T-helper 2 cell treated with Interferon-gamma antibody and Interleukin-4, amounts not matched to agents 5 μg/mL and 100 μg/mL, for 36 hours (primary cell): ENCODE measurements at regions not wholly inside any gene's neighbourhood (a gene's known extent, or its start where the extent isn't known, plus 50 kb on each side); places are given as distances from the start of the nearest gene placed in this dataset.
A peak's percentile ranks its signal among the peaks of the same experiment; 100 is the strongest.

Source experiments
- DNase-seq: peaks from one replicate; pipeline ENCODE4 v3.0.0; 2021; ENCODE audit warnings: low spot score
- H3K27ac Mint-ChIP-seq: one replicate; pipeline ENCODE4 v1.8.0; 2021; ENCODE audit warnings: mild to moderate bottlenecking, mixed read lengths
- H3K27me3 Mint-ChIP-seq: one replicate; pipeline ENCODE4 v1.8.0; 2021; ENCODE audit warnings: low read depth, mixed read lengths
- H3K36me3 Mint-ChIP-seq: one replicate; pipeline ENCODE4 v1.8.0; 2021; ENCODE audit warnings: low read depth, mixed read lengths
- H3K4me1 Mint-ChIP-seq: one replicate; pipeline ENCODE4 v1.8.0; 2021; ENCODE audit warnings: low read depth, mixed read lengths
- H3K4me3 Mint-ChIP-seq: one replicate; pipeline ENCODE4 v1.8.0; 2022; ENCODE audit warnings: mild to moderate bottlenecking, moderate library complexity, mixed read lengths
- H3K9me3 Mint-ChIP-seq: one replicate; pipeline ENCODE4 v1.8.0; 2021; ENCODE audit warnings: mixed read lengths

DNA sequence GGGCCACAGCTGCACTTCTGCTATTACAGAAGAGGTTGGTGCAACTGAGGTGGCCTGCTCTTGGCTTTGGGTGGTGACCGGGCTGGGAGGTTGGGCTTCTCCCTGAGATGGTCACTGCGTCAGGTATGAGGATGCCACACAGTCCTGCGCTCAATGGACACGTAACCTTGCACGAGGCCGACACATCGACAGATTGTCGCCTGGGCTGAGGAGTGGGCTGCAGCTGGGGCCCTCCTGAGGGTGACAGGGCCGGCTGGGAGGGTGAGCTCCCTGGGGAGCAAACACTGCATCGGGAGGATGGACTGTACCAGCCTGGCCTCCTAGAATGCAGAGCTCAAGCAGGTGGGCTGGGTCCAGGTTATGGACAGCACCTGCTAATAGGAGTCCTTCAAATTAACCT, 261.1 kb upstream of the ADAMTS16 start:
- no peaks in the 10 kb centered on the region for H3K36me3 Mint-ChIP-seq

DNA sequence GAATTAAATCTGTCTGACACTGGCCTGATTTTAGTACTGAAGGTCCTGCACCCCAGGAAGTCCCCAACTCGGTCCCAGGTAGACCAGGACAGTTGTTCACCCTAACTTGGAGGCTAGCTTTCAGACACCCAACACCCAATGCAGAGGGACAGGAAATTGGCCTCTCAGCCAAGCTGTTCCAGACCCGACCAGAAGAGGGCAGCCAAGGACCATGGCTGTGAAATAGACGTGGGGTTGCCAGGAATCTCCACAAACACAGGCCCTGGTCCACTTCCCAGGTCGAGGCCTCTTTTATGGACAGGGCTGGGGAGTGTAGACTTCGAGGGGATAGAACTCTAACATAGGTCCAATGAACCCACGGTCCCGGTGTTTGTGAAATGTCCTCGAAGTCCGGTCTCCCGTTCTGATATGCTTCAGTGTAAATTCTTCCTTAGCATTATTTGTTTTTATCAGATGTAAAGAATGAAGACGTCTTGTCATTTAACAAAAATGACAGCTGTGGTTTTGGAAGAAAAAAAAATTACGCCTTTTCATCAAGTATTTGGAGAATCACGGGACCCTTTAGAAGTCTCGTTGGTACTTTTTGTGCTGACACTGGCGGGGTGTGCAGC, 260.3 kb upstream of the ADAMTS16 start:
- Mint-ChIP-seq H3K4me3 (no peak overlapping the region), H3K4me1 (no peaks in the 10 kb centered on the region), H3K36me3 (no peaks in the 10 kb centered on the region), H3K9me3 (no peaks in the 10 kb centered on the region), H3K27ac (no peak overlapping the region), H3K27me3 (no peaks in the 10 kb centered on the region)
- peak; percentile 18 for DNase-seq

More for the DNA sequence above, 261.1 kb upstream of the ADAMTS16 start:
- Mint-ChIP-seq H3K4me3 (no peak overlapping the region), H3K27me3 (no peaks in the 10 kb centered on the region), H3K27ac (no peak overlapping the region), H3K9me3 (no peaks in the 10 kb centered on the region), H3K4me1 (no peaks in the 10 kb centered on the region)
- no peak for DNase-seq

DNA sequence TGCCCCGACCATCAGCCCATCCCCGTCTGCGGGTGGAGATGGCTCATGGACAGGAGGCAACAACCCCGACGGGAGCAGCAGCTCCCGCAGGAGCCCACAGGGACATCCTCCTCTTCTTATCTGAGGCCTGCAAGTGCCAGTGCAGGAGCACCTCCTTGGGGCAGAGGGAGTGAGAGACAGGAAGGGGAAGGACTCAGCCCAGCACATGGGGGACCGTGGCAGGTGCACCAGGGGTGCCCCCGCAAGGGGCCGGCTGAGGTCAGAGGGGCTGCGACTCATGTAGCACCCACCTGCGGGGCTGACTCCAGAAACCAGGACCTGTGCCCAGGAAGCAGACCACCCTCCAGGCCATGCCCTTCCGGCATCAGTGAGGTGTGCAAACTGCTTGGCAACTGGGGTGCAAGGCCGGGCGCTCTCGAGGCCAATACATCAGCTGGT, 259.8 kb upstream of the ADAMTS16 start:
- Mint-ChIP-seq H3K27ac (no peak overlapping the region), H3K4me3 (no peak overlapping the region), H3K9me3 (no peaks in the 10 kb centered on the region), H3K27me3 (no peaks in the 10 kb centered on the region), H3K4me1 (no peaks in the 10 kb centered on the region), H3K36me3 (no peaks in the 10 kb centered on the region)
- DNase-seq: no peak

DNA sequence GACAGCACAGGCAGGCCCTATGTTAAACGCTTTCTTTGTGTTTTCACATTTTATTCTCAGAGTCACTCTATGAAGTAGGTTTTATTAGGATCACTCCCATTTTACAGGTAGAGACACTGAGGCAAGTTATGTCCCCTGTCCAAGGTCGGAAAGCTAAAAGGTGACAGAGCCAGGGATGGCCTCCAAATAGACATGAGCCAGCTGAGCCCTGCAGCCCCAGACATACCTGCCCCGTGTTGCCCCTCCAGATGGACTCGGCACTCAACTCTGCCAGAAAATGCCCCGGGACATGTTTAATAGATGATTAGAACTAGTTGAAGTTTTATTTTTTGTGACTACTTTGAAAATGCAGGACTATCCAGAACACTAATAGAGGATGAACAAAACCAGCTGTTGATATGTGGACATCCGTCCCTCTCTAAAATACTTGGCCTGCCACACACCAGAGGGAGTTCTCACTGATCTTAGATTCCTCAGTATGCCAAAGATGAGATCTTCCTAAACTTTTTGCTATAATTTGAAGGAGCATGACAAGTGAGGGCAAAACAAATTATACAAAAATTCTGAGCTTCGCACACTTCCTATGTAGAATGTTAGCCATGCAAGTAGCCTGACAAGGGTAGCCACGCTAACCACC, 258.6 kb upstream of the ADAMTS16 start:
- H3K4me1 Mint-ChIP-seq: no peaks in the 10 kb centered on the region
- no peak for DNase-seq
- no peaks in the 10 kb centered on the region for H3K27me3 Mint-ChIP-seq
- no peaks in the 10 kb centered on the region for H3K36me3 Mint-ChIP-seq
- H3K4me3 Mint-ChIP-seq: no peak overlapping the region
- H3K9me3 Mint-ChIP-seq: no peaks in the 10 kb centered on the region
- no peak overlapping the region for H3K27ac Mint-ChIP-seq

DNA sequence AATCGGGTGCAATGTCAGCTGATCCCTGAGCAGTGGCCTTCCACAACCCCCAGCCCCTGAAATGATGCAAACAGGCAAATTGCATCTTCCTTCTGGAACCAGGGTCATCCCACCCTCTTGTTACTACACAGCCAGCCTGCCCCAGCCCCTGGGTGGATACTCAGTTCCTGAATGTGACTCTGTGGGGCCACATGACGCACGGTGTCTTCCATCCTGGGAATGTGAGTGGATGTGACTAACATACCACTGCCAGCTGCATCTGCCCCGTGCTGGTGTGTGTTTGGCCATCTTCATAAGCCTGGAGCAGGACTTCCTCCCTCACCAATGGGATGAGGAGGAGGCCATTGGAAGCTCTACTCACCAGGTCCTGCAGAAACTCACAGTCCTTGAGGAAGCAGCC, 257.9 kb upstream of the ADAMTS16 start:
- DNase-seq: no peak
- Mint-ChIP-seq H3K27me3 (no peaks in the 10 kb centered on the region), H3K27ac (no peak overlapping the region), H3K4me3 (no peak overlapping the region), H3K4me1 (no peaks in the 10 kb centered on the region), H3K9me3 (no peaks in the 10 kb centered on the region), H3K36me3 (no peaks in the 10 kb centered on the region)

DNA sequence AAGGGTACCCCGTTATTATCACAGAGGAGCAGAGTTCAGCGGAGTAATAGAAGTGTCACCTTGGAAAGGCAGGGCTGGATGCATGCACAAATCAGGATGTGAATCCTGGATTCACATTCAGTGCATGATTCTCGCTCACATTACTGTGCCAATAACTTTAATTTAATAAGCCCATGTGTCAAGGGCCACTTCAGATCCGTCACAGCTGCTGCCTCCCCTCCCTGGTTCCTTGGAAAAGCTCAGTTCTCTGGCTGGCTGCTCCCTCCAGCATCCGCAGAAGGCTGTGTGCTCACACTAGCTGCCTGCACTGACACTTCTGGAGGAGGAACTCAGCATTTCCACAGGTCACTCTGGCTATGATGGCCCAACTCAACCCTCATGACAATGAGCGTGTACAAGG, 256.8 kb upstream of the ADAMTS16 start:
- Mint-ChIP-seq H3K27me3 (no peaks in the 10 kb centered on the region), H3K4me1 (no peaks in the 10 kb centered on the region), H3K4me3 (no peak overlapping the region), H3K36me3 (no peaks in the 10 kb centered on the region), H3K9me3 (no peaks in the 10 kb centered on the region), H3K27ac (no peak overlapping the region)
- no peak for DNase-seq

DNA sequence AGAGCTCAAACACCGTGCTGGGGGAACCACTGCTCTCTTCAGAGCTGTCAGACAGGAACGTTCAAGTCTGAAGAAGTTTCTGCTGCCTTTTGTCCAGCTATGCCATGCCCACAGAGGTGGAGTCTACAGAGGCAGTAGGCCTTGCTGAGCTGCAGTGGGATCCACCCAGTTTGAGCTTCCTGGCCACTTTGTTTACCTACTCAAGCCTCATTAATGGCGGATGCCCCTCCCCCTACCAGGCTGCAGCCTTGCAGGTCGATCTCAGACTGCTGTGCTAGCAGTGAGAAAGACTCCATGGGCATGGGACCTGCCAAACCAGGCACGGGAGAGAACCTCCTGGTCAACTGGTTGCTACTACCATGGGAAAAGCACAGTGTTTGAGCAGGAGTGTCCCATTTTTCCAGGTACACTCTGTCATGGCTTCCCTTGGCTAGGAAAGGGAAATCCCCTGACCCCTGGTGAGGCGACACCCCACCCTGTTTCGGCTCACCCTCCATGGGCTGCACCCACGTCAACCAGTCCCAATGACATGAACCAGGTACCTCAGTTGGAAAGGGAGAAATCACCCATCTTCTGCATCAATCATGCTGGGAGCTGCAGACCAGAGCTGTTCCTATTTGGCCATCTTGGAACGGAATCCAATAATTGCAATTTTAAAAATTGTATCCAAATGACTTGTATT, 246.9 kb upstream of the ADAMTS16 start:
- Mint-ChIP-seq H3K27me3 (no peaks in the 10 kb centered on the region), H3K9me3 (no peaks in the 10 kb centered on the region), H3K4me1 (no peaks in the 10 kb centered on the region), H3K27ac (no peak overlapping the region), H3K4me3 (no peak overlapping the region), H3K36me3 (no peaks in the 10 kb centered on the region)
- DNase-seq: no peak

DNA sequence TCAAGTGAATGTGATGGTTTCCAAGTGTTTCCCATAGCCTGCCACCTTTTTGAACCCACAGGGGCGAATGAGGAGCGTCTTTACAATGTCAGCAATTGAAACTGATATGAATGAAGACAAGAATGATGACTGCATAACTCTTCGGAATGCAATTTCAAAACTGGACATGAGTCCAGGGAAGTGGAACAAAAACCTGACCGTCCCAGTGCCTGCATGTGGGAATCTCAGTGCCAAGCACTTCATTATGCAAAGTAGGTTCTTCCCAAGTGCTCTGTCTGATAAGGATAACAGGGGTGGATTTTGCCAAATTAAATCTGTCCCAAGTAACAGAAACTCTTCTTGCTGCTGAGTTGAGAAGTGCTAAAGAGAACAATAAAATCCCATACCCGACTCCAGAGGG, 243.8 kb upstream of the ADAMTS16 start:
- Mint-ChIP-seq H3K4me3 (no peak overlapping the region), H3K27ac (no peak overlapping the region), H3K36me3 (no peaks in the 10 kb centered on the region), H3K27me3 (no peaks in the 10 kb centered on the region), H3K9me3 (no peaks in the 10 kb centered on the region), H3K4me1 (no peaks in the 10 kb centered on the region)
- DNase-seq: no peak

DNA sequence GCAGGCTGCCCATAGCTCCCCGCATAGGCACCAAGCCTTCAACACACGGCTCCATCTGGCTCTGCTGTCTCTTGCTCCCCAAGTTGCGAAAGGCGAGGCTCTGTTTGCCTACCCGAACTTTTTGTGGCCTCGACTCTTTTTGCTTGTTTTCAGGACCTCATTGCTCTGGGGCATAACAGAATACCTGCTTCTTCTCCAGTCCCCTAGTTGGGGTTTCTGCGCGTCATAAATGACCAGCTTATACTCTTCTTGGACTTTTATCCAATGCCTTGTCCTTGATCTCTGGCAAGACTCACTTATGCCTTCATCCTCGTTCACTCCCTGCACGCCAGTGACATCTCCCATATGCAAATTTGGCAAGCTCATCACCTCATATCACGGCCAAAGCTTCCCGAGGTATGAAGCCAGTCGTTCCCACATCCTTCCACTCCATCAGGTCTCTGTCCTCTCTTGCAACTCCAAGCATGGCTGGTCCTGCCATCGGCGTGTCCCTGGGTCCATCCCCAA, 238.8 kb upstream of the ADAMTS16 start:
- Mint-ChIP-seq H3K9me3 (no peaks in the 10 kb centered on the region), H3K4me1 (no peaks in the 10 kb centered on the region), H3K36me3 (no peaks in the 10 kb centered on the region), H3K27ac (no peak overlapping the region), H3K4me3 (no peak overlapping the region), H3K27me3 (no peaks in the 10 kb centered on the region)
- DNase-seq: no peak

DNA sequence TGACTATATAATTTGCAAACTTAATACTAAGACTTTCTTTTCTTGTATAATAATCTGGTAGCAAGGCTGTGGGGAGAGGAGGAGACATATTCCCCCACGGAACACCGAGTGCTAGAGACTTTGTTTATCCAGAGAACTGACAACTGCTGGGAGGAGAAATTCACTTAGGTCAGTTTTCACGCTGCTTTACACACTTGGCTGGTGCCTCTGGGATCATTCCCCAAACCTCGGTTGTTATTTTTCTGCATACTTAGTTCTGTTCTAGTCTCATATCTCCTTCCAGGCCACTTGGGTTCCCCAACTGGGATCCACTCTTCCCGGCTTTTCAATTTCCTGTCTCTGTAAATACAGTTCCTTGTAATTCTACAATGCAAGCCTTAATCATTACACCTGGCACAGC, 238.2 kb upstream of the ADAMTS16 start:
- no peaks in the 10 kb centered on the region for H3K27me3 Mint-ChIP-seq
- no peaks in the 10 kb centered on the region for H3K9me3 Mint-ChIP-seq
- H3K4me3 Mint-ChIP-seq: no peak overlapping the region
- H3K27ac Mint-ChIP-seq: no peak overlapping the region
- no peak for DNase-seq
- H3K36me3 Mint-ChIP-seq: no peaks in the 10 kb centered on the region
- H3K4me1 Mint-ChIP-seq: no peaks in the 10 kb centered on the region

DNA sequence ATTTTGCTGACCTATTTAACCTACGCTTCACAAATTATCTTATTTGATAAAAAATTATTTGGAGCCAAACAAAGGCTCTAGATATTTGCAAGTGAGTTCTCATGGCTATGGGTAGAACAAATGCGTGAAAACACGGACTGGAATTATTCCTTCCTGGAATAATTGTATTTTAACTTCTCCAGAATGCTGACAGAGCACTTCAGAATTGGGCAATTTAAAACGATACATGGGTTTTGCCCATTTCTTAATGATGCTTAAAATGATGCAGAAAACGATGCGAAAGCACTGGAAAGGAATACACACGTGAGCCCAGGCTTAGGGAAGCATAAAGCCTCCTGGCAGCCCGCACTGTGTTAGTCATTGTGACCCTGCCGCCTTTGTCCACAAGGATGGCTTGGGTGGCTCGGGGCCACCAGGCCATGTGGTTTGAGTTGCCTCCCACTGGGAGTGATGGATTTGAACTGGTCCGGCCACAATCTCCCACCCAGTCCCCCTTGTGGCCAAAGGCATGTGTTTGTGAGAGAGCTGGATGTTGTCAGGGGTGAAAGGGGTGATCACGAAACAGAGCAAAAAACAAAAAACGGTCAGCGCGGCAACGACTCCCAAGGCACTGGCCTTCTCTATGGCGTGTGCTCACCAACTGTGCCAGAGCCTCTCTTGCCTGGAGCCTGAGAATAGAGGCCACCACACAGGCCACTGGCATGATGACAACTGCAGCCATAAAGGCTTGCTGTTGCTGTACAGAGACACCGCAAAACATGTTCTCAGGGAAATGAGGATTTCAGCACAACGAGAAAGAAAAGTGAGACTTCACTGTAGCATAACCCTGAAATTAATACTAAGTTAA, 234.2 kb upstream of the ADAMTS16 start:
- Mint-ChIP-seq H3K36me3 (no peaks in the 10 kb centered on the region), H3K27me3 (no peaks in the 10 kb centered on the region), H3K27ac (no peak overlapping the region), H3K4me3 (no peak overlapping the region), H3K9me3 (no peaks in the 10 kb centered on the region), H3K4me1 (no peaks in the 10 kb centered on the region)
- no peak for DNase-seq

DNA sequence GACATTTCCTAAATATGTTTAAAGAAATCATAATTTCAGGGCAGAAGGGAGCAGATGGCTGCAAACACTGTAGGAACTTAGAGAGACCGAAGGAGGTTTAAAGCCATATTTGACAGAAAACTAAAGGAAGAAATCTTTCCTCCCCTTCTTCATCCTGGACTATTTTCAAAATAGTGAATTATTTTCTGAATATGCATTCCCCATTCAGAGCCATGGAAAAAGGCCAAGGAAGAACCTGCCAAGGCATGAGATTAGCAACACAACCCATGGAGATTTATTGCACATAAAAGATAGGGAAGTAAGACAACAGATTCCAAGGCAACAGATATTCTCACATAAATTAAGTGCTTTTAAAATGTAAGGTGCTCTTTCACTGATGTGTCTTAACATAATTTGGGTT, 233.3 kb upstream of the ADAMTS16 start:
- Mint-ChIP-seq H3K4me3 (no peak overlapping the region), H3K9me3 (no peaks in the 10 kb centered on the region), H3K27me3 (no peaks in the 10 kb centered on the region), H3K27ac (no peak overlapping the region), H3K36me3 (no peaks in the 10 kb centered on the region), H3K4me1 (no peaks in the 10 kb centered on the region)
- DNase-seq: no peak

DNA sequence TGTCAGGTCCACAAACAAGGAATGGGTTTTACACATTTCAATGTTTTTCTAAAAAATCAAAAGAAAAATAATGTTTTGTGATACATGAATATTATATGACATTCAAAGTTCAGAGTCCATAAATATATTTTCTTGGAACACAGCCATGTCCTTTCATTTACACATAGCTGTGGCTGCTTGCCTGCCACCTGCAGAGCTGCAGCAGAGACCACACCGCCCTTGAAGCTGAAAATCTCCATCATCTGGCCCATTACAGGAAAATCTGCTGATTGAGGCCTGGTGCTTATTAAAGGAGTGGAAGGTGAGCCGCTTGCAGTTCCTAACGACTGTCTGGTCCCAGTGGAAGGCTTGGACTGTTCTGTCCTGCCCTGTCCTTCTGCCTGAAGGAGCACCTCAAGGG, 232.6 kb upstream of the ADAMTS16 start:
- no peak for DNase-seq
- H3K4me1 Mint-ChIP-seq: no peaks in the 10 kb centered on the region
- H3K36me3 Mint-ChIP-seq: no peaks in the 10 kb centered on the region
- no peaks in the 10 kb centered on the region for H3K27me3 Mint-ChIP-seq
- no peaks in the 10 kb centered on the region for H3K9me3 Mint-ChIP-seq
- H3K27ac Mint-ChIP-seq: no peak overlapping the region
- H3K4me3 Mint-ChIP-seq: no peak overlapping the region

DNA sequence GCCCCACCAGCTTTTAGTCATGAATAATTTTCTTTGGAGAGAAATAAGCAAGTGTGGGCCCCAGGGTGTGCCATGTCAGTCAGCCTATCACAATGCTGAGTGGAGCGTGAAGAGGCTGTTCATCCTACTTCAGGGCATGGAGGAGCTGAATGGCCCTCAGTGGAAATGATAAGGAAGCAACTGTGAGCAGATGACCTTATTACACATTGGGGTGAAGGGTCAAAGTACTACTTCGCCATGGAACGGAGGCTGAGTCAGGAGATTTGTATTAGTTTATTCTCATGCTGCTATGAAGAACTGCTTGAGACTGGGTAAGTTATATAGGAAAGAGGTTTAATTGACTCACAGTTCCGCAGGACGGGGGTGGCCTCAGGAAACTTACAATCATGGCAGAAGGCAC, 231.0 kb upstream of the ADAMTS16 start:
- Mint-ChIP-seq H3K4me3 (no peak overlapping the region), H3K9me3 (no peaks in the 10 kb centered on the region), H3K27ac (no peak overlapping the region), H3K4me1 (no peaks in the 10 kb centered on the region), H3K36me3 (no peaks in the 10 kb centered on the region), H3K27me3 (no peaks in the 10 kb centered on the region)
- DNase-seq: no peak
